ENCODE measurements at regions not wholly inside any gene's neighbourhood (a gene's known extent, or its start where the extent isn't known, plus 50 kb on each side); places are given as distances from the start of the nearest gene placed in this dataset.

- Histone ChIP-seq H3K4me3 (ENCODE audit: low read length) (no peak overlapping the region), H3K79me2 (ENCODE audit: control insufficient read depth, low read length) (no peaks in the 10 kb centered on the region), H3F3A (ENCODE audit: control insufficient read depth, insufficient read depth) (no peaks in the 10 kb centered on the region), H3K27ac (ENCODE audit: low read depth, low read length) (no peak overlapping the region), H3K4me2 (ENCODE audit: low read length) (no peak overlapping the region), H3K4me1 (ENCODE audit: control insufficient read depth, low read length) (no peaks in the 10 kb centered on the region), H4K20me1 (ENCODE audit: control insufficient read depth, insufficient read depth, low read depth, low read length) (no peaks in the 10 kb centered on the region), H3K36me3 (ENCODE audit: control insufficient read depth, low read length) (no peaks in the 10 kb centered on the region), H3K27me3 (ENCODE audit: control insufficient read depth, low read length) (no peaks in the 10 kb centered on the region), H3K9me3 (ENCODE audit: control insufficient read depth, insufficient read depth, low read length) (no peaks in the 10 kb centered on the region), H3K9me2 (replicated peaks; ENCODE audit: control insufficient read depth, low read length) (no peaks in the 10 kb centered on the region)
- TF ChIP-seq EZH2phosphoT487 (IDR thresholded peaks at IDR 0.05; ENCODE audit: borderline replicate concordance, low read length) = no peak
- no peak for TF ChIP-seq CTCF (IDR thresholded peaks at IDR 0.05; ENCODE audit: low read depth, low read length, poor library complexity, severe bottlenecking)
These were observed 558.2 kb downstream of the SLITRK6 start for GRCh38 chr13:85241060-85241459.

- Histone ChIP-seq H3K36me3 (ENCODE audit: control insufficient read depth, low read length) (no peaks in the 10 kb centered on the region), H3K27ac (ENCODE audit: low read depth, low read length) (no peak overlapping the region), H3K4me3 (ENCODE audit: low read length) (no peak overlapping the region), H3K27me3 (ENCODE audit: control insufficient read depth, low read length) (no peaks in the 10 kb centered on the region), H3K4me2 (ENCODE audit: low read length) (no peak overlapping the region), H3K4me1 (ENCODE audit: control insufficient read depth, low read length) (no peaks in the 10 kb centered on the region), H3K79me2 (ENCODE audit: control insufficient read depth, low read length) (no peaks in the 10 kb centered on the region), H4K20me1 (ENCODE audit: control insufficient read depth, insufficient read depth, low read depth, low read length) (no peaks in the 10 kb centered on the region), H3F3A (ENCODE audit: control insufficient read depth, insufficient read depth) (no peaks in the 10 kb centered on the region), H3K9me3 (ENCODE audit: control insufficient read depth, insufficient read depth, low read length) (no peaks in the 10 kb centered on the region), H3K9me2 (replicated peaks; ENCODE audit: control insufficient read depth, low read length) (no peaks in the 10 kb centered on the region)
- TF ChIP-seq EZH2phosphoT487 (IDR thresholded peaks at IDR 0.05; ENCODE audit: borderline replicate concordance, low read length) (no peak), CTCF (IDR thresholded peaks at IDR 0.05; ENCODE audit: low read depth, low read length, poor library complexity, severe bottlenecking) (no peak)
These were observed 562.8 kb downstream of the SLITRK6 start for GRCh38 chr13:85236413-85236812.

GRCh38 chr13:85230691-85231093 lies 568.5 kb downstream of the SLITRK6 start:
- no peaks in the 10 kb centered on the region for H3K27me3 ChIP-seq (ENCODE audit: control insufficient read depth, low read length)
- H3K9me3 ChIP-seq (ENCODE audit: control insufficient read depth, insufficient read depth, low read length) = no peaks in the 10 kb centered on the region
- H3K9me2 ChIP-seq (replicated peaks; ENCODE audit: control insufficient read depth, low read length) = no peaks in the 10 kb centered on the region
- H4K20me1 ChIP-seq (ENCODE audit: control insufficient read depth, insufficient read depth, low read depth, low read length) = no peaks in the 10 kb centered on the region
- H3K36me3 ChIP-seq (ENCODE audit: control insufficient read depth, low read length) = no peaks in the 10 kb centered on the region
- H3F3A ChIP-seq (ENCODE audit: control insufficient read depth, insufficient read depth) = no peaks in the 10 kb centered on the region
- no peak overlapping the region for H3K4me2 ChIP-seq (ENCODE audit: low read length)
- H3K79me2 ChIP-seq (ENCODE audit: control insufficient read depth, low read length) = no peaks in the 10 kb centered on the region
- H3K4me1 ChIP-seq (ENCODE audit: control insufficient read depth, low read length) = no peaks in the 10 kb centered on the region
- no peak for TF ChIP-seq CTCF (IDR thresholded peaks at IDR 0.05; ENCODE audit: low read depth, low read length, poor library complexity, severe bottlenecking)
- no peak for TF ChIP-seq EZH2phosphoT487 (IDR thresholded peaks at IDR 0.05; ENCODE audit: borderline replicate concordance, low read length)
- no peak overlapping the region for H3K27ac ChIP-seq (ENCODE audit: low read depth, low read length)
- no peak overlapping the region for H3K4me3 ChIP-seq (ENCODE audit: low read length)

- Histone ChIP-seq H3K36me3 (ENCODE audit: control insufficient read depth, low read length) (no peaks in the 10 kb centered on the region), H3K9me3 (ENCODE audit: control insufficient read depth, insufficient read depth, low read length) (no peaks in the 10 kb centered on the region), H3K4me2 (ENCODE audit: low read length) (no peak overlapping the region), H3K79me2 (ENCODE audit: control insufficient read depth, low read length) (no peaks in the 10 kb centered on the region), H3K27ac (ENCODE audit: low read depth, low read length) (no peak overlapping the region), H3K4me1 (ENCODE audit: control insufficient read depth, low read length) (no peaks in the 10 kb centered on the region), H3K9me2 (replicated peaks; ENCODE audit: control insufficient read depth, low read length) (no peaks in the 10 kb centered on the region), H3K4me3 (ENCODE audit: low read length) (no peak overlapping the region), H4K20me1 (ENCODE audit: control insufficient read depth, insufficient read depth, low read depth, low read length) (no peaks in the 10 kb centered on the region), H3K27me3 (ENCODE audit: control insufficient read depth, low read length) (no peaks in the 10 kb centered on the region), H3F3A (ENCODE audit: control insufficient read depth, insufficient read depth) (no peaks in the 10 kb centered on the region)
- TF ChIP-seq EZH2phosphoT487 (IDR thresholded peaks at IDR 0.05; ENCODE audit: borderline replicate concordance, low read length) = no peak
- TF ChIP-seq CTCF (IDR thresholded peaks at IDR 0.05; ENCODE audit: low read depth, low read length, poor library complexity, severe bottlenecking) = no peak
These were observed 570.5 kb downstream of the SLITRK6 start for GRCh38 chr13:85228692-85229091.

Data from DOHH2 (cell line).